HG02798 (cell line): ENCODE measurements at regions not wholly inside any gene's neighbourhood (a gene's known extent, or its start where the extent isn't known, plus 50 kb on each side); places are given as distances from the start of the nearest gene placed in this dataset.

Experiments
- ATAC-seq: cut with Tn5 transposase; IDR thresholded peaks from one replicate; pipeline ENCODE4 v1.9.1; 2021; ENCODE audit warnings: mild to moderate bottlenecking; ENCODE audit not compliant: unreplicated experiment, poor library complexity

- ATAC-seq, result no peak
Measured at GRCh38 chr22:48569476-48570233, 1258.0 kb downstream of the BRD1 start.

- no peak for ATAC-seq
Measured at GRCh38 chr22:48568736-48569330, 1258.8 kb downstream of the BRD1 start.

DNA sequence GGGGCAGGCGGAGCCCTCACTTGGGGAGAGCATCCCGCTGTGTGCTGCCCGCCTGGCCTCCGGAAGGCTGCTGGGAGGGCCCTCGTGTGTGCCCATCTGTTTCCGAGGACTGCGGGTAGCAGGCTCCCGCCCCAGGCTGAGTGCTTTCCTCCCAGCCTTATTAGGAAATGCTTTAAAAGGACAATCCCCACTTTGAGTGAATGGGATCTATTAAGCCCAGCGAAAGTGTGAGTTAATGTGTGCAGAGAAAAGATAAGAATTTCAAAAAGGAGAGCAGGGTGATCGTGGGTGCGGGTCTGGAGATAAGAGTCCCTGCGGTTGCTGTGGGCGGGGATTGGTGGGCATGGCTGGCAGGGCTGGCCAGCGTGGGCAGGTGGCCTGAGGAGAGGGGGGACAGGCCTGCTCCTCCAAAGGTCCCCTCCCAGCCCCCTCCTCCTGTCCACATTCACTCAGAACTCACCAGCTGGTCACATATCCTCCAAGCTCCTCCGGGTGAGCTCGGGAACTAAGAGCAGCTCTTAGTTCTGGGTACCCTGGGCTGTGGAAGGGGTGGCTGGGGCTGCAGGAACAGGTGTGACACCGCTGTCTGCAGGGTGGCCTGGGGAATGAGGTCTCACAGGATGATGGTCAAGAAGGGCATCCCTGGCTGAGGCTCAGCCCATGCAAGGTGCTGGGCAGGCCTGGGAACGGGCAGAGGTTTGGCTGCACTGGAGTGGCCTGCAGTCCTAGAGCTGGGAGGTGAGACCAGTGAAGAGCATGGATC, 1260.3 kb downstream of the BRD1 start:
- ATAC-seq, result no peak

- no peak for ATAC-seq
Measured at GRCh38 chr22:48566741-48567140, 1260.9 kb downstream of the BRD1 start.

- ATAC-seq, result no peak
Measured at GRCh38 chr22:48565901-48566501, 1261.7 kb downstream of the BRD1 start.

DNA sequence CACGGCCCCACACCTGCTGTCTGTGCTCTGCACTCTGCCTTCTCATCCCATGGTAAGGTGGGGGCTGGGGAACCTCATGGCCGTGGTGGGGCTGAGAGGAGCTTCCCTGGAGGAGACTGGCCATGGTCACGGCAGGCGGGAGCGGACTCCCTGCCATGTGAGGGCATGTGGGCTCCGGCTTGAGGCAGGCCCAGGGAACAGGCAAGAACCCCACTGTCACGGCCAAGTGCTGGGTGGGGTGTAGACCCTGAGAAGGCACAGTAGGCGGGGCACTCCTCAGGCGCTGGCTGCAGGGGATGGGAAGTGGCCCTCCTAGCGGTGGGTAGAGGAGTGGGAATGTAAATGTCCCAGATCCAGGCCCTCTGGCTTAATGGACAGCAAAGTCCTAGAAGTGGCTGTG, 1262.7 kb downstream of the BRD1 start:
- ATAC-seq, result no peak

DNA sequence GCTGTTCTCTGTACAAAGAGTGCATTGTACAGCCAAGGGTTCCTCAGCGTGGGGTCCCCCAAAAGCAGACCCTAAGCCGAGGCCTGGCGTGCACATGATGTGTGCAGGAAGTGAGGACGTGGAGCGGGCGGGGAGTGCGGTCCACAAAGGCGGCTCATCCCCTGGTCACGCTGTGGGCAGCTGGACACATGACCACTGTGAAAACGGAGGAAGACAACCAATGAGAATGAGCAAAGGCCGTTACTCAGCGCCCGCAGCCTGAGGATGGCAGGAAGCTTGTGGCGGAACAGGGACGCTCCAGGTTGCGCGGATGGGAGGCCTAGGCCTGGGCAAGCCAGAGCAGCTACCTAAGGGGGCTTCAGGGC, 1263.7 kb downstream of the BRD1 start:
- ATAC-seq, result no peak

GRCh38 chr22:48563118-48563965, 1264.3 kb downstream of the BRD1 start:
- ATAC-seq, result no peak

- ATAC-seq, result no peak
Measured at GRCh38 chr22:48561676-48562075, 1266.0 kb downstream of the BRD1 start.

DNA sequence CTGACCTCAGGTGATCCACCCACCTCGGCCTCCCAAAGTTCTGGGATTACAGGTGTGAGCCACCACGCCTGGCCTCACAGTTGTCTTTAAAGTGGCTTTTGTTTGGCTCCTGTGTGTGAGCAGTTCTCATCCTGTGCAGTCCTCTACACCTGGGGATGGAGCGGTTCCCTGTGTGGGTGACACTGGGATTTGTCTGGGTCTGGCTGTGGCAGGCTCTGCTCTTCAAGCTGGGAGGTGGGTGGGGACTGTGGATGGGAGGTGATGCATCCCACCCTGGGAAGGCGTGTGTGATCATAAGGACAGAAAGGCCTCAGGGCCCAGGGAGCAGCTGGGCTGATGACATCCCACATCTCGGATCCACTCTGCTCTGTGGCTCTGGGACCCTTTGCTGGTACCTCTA, 1266.8 kb downstream of the BRD1 start:
- no peak for ATAC-seq

- no peak for ATAC-seq
Measured at GRCh38 chr22:48560389-48560751, 1267.3 kb downstream of the BRD1 start.

- no peak for ATAC-seq
Measured at GRCh38 chr22:48559647-48560388, 1267.9 kb downstream of the BRD1 start.

DNA sequence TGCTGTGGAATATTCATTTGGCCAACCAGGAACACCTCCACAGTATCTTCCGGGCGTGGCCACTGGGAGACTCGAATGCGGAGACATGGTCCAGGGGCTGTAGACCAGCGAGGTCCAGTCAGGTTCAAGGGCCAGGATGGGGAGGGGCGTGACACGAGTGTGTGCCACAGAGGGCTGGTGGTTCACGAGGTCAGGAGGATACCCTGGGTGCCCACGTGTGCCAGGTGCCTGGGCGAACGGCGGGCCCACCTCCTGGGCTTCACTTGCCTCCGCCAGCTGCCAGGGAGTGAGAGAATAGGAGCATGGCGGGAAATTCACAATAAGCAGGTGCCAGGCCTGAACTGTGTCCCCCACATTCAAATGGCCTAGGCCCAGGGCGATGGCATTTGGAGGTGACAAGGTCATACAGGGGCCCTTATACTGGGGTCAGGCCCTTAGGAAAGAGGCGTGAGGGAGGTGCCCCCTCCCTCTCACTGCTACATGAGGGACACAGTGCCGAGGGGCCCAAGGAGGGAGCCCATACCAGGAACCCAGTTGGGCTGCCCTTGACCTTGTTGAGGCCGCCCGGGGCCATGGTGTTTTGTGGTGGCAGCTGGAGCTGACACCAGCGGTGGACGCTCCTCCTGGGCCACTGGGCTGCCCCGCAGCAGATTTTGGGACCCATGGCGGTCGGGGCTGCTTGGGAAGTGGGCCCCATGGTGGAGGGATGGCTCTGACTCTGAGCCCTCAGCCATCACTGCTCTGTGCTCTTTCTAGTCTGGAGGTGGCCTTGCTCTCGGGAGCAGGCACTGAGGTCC, 1268.9 kb downstream of the BRD1 start:
- no peak for ATAC-seq

GRCh38 chr22:48558016-48558415, 1269.7 kb downstream of the BRD1 start:
- ATAC-seq, result no peak

GRCh38 chr22:48557473-48557872, 1270.2 kb downstream of the BRD1 start:
- ATAC-seq, result no peak

- ATAC-seq, result no peak
Measured at GRCh38 chr22:48556751-48557150, 1270.9 kb downstream of the BRD1 start.

GRCh38 chr22:48556222-48556621, 1271.5 kb downstream of the BRD1 start:
- no peak for ATAC-seq

DNA sequence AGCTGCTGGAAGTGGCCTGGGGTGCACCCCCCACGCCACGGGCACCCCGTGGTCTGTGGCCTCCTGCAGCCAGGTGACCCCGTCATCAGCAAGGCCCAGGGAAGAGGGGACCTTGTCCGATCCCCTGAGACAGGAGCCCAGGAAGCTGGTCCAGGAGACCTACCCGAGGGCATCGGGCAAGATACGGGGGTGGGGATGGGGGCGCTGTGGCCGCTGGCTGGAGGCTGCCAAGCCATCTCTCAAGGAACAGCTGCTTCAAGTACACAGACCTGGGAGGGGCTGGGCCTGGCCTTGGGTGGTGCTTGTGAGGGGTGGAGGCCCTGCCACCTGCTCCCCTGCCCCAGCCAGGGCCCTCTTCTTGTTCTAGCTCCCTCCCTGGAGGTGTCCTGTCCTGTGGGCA, 1272.1 kb downstream of the BRD1 start:
- no peak for ATAC-seq
